Inflammatory macrophage treated with lipopolysaccharide for 1 hour (primary cell): ENCODE measurements at regions not wholly inside any gene's neighbourhood (a gene's known extent, or its start where the extent isn't known, plus 50 kb on each side); places are given as distances from the start of the nearest gene placed in this dataset.

Source experiments
- DNase-seq, 2 donors: peaks; one replicate each; pipeline ENCODE4 v3.0.0-alpha.2; 2020 to 2022

DNA sequence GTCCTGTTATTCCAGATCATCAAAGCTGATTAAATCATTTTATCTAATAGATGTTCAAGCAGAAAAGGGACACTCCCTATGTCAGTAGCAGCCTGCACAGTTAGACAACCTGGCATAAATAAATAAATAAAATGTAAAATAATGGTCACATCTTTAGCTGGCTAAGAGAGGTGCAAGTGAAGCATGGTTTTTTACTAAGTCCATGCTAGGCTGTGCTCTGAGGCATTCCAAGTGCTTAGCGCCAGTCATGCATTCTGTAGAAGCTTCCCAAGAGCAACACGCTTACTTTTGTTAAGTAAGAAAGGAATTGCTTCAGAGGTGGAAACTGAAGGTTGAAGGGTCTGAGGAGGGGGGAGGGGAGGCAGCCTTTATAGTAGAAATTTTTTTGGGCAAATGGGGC is 351.2 kb downstream of the CDH2 start:
- DNase-seq = no peak

DNA sequence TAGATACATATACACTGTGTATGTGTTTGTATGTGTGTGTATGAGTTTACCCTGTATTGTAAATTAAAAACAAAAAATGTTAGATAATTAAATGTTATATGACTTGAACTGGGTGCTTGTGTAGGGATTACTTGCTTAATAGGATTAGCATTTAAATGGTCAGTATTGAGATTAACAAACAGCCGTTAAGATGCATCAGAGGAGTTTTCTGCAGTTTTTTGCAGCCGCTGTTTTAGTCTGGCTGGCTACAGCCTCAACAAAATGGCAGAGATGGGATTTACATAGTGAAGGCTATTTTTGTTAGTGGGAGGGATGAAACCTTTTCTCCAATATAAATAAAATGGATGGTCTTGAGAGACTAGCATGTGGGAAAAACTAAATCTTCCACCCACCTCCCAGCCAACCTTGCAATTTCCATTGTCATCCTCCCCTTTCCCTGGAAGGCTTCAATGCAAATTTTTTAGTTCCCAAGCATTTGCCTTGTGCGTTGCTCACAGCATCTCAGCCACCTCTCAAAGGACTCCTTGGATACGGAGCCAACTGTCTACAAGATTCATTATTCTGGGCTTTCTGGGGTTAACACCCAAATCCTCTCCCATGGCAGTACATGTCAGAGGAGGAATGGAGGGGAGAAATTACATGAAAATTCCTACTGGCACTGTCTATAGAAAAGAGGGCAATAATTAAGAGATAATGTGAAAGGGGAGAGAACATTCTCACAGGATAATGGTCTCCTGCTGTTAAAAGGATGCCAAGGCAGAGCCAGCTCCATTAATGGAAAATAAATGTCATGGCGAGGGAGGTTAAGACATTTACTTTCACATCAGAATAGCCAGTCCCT is 351.9 kb downstream of the CDH2 start:
- DNase-seq = no peak

DNA sequence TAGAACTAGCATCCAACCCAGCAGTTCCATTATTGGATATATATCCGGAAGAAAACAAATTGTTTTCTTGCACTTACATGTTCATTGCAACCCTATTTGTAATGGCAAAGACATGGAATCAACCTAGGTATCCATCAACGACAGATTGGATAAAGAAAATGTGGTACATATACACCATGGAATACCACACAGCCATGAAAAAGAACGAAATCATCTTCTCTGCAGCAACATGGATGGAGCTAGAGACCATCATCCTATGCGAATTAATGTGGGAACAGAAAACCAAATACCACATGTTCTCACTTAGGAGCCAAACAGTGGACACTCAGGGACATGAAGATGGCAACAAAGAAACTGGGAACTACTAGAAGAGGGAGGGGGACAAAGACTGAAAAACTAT is 352.7 kb downstream of the CDH2 start:
- no peak for DNase-seq

DNA sequence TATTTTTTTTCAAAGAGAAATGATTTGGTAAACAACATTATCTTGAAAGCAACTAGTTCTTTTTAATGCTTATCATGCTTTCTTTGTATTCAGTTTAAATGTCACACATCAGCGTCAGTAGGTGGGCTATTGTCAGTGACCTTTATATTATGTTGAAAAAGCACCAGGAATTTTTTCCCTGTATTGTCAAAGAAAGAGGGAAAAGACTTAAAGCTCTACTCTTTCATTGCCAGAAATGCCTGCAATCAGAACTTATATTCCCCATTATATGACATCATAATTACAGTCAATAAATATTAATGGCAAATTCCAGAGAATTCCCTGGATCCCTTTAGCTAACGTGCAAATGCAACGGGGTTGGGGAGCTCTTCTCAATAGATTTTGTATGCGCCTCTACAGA is 353.9 kb downstream of the CDH2 start:
- no peak for DNase-seq

DNA sequence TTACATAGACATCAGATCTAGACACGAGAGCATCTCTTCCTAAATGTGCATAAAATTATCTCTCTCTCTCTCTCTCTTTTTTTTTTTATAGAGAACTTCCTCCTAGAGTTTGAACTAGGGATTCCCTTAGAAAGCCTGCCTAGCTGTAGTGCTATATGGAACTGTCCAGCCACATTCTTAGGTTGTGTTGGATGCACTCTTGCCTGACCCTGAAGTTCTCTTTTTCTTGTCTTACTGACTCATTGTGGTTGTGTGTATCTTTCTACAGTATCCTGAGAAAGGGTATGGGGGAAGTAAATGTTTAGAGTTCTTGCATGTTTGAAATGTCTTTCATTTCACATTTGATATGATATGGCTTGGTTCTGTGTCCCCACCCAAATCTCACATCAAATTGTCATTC is 368.2 kb downstream of the CDH2 start:
- DNase-seq = no peak

DNA sequence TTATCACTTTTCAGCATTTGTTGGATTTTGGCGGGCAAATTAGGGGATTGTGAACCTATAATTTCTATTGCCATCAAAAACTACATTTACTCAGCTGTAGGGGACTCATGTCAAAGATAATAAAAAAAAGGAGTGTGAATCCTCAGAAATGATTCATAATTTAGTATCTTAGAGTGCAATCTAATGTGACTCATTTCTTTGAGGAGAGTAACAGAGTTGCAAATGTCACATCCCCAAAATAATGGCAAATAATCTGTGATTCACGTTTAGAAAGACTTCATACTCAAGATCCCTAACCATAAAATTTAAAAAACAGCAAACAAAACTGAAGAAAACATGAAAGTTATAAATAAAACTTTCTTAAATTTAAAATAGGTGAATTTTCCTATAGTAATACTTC is 373.0 kb downstream of the CDH2 start:
- no peak for DNase-seq

DNA sequence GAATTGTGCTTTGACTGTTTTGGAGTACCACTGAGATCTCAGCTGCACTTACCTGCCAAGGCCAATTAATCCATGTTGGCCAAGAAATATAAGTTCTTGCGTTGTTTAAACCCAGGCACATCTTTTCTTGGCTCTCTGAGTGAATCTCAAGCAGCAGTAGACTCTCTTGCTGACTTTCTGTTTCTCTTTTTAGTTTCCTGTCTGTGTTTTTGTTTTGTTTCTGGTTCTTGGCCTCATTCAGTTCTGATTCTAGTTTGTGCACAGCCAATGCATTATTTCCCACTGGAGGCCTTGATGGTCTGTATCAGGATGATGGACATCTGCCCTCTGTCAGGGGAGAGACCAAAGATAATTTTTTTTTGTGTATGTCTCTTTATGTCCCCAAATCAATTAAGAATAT is 379.4 kb downstream of the CDH2 start:
- no peak for DNase-seq

DNA sequence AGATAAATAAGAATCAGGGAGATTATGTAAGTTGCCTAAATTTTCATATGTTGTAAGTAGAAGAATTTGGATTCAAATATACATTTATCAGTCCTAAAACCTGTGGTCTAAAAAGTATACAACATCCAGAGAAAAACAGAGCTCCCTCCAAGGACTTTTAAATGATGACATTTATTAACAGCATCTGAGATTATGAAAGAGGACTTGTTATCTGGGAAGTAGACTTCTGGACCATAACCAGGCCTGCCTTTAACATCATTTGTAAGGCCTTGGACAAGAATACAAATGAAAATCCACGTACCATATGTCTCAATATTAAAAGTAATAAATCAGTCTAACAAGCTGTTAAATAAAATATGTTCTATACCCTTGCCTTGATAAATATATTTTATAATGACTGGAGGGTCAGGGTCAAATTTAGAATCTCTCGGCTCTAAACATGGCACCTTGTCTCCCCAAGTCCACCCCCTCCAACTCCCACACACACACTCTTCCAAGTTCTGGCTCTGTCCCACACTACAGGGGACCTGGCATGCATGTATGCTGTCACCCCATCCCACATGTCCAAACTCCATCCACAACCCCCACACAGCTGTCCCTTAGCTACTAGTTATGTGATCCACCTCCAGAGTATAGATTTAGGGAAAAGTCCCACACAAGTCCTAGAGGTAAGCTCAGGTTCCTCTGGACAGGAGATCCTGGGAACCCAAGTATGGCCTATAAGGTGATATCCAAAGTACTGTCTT is 382.6 kb downstream of the CDH2 start:
- DNase-seq = no peak

DNA sequence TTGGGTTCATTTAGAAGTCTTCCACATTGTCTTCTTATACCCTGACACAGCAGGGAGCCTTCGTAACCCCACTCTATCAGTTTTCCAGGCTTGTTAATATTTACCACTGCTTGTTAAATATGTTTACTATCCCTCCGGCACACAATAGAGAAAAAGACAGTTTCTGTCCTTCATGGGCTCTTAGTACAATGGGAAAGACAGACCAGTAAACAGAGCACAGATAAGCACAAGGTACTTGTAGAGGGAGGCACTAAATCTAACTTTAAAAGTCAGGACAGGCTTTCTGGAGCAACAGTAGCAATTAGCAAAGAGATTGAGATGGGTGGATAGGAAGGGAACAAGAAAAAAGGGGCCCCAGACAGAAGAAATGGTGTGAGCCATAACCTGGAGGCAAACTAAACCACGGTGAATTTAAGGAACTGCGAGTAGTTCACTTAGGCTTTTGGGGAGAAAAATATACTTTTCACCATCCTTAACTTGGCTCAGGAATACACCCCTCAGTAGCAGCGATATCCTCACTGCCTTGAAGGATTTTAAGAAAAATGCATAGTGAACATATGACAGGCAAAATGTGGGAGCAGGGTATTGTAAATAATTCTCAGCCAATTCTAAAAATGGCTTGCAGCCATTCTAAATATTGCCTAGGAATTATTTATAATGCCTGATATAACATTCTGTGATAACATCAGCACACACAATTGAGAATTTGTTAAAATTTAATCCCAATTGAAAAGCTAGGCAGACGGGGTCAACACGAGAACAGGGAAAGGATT is 383.7 kb downstream of the CDH2 start:
- no peak for DNase-seq

DNA sequence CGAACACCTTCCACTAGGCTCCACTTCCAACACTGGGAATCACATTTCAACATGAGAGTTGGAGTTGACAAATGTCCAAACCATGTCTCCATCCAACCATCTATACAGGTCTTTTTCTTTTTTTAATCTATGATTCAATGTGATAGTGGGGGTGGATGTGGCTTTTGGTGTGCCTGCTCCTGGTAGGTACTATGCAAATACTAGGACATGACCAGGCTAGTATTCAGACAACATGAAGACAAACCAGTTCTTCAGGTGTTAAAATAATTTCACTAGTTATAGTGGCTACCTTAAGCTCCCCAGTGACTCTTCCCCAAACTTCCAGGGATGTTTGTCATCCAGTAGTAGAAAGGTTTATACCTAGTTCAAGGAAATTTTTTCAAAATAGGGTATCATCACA is 387.5 kb downstream of the CDH2 start:
- DNase-seq = no peak

DNA sequence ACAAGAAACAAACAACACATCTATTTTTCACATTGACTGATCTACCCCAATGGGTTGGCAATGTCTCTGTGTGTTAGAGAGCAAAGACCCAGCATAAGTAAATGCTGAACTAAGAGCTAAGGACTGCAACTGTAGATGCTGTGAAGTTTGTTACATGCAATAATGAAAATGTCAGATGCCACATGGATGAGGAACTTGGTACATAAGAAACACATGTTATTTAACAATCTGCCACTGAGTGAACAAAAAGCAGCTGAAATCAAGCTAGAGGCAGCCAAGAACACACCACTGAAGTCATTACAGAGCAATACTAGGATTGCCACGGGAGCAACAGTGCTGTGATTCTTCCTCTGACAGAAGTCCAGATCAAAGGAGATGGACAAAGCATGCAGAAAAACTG is 389.4 kb downstream of the CDH2 start:
- DNase-seq = no peak

DNA sequence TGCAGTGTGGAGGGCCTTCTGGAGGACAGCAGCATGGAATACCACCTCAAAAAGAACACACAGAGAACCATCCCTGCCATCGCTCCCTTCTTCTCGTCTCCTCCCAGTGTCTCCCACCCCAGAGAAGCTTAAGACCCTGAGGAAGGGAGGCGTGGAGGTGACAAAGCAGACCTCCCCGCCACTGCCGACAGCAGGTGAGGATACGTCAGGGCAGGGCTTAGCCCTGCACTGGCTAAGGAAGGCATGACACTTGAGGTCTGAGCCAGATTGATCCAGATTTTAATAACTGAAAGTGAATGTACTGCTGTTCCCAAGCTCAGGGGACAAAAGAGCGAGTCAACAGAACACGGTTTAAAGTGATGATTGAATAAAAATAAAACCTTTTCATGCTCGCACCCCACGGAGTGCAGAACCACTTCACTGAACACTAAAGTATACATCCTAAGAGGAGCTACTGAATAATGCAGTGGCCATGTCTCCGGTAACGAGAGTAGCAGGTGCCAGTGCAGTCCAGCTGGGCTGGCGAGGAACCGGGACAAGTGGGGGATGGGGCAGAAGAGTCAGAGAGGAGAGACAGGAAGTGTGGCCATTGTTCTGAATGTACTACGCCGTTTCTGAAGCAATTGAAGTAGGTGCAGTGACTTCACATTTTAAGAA is 391.0 kb downstream of the CDH2 start:
- DNase-seq = no peak

DNA sequence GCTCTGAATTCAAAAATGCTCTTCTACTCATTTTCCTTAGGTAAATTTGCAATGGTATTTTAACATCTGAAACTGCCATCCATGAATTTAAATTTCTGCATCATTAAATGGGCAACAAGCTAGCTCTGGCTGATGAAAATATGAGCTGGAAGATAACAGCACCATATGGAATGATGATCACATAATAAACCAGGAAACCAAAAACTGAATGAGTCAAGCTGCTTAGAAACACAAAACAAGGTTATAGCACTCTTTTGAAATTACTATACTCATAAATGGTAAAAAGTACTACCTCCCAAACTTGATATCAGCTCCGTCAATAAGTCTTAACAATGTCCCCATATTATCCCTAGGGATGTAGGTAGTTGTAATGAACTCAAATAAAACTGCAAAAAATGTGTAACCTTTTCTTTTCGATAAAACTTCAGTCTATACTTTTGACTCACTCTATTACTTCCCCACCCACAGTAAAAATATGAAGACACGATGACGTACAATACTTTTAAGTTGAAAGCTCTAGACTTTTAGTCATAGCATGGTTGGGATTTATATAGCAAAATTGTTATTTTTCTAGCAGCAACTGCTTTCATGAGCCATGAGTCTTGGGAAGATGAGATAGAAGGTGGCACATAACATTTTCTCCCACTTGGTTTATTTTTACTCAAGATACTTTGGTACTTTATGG is 396.7 kb downstream of the CDH2 start:
- DNase-seq = no peak

DNA sequence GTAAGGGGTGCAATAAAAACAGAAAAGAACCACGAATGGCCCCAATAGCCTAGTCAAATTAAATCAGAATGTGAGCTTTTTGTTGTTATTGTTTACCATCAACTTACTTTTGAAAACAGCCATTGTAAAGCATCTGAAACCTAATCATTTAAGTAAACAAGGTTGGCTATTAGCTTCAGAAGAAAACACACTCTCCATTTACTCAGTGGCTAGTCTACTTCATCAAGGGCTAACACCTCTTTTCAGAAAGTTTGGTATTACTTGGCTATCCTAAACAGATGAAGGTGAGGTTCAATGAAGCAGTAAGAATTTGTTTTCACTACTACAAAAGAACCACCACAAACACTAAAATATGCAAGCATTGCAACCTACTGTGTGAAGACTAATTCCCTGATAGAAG is 398.0 kb downstream of the CDH2 start:
- DNase-seq = no peak

DNA sequence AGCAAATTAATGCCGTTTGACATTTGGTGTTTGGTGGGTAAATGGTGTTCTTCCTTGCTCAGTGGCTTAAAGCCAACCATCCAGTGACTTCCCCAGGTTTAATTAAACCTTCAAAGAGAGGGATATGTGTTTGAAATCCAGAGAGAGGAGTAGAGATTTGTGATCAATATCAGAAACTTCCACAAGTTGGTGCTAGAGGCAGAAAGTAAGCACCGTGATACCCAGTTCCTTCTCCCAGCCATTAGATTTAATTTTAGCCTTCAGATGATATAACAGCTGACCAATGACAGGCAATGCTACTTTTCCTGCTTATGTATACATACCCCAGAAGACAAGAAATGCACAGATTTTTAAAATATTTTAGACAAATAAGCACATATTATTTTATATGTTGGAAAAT is 398.5 kb downstream of the CDH2 start:
- no peak for DNase-seq

DNA sequence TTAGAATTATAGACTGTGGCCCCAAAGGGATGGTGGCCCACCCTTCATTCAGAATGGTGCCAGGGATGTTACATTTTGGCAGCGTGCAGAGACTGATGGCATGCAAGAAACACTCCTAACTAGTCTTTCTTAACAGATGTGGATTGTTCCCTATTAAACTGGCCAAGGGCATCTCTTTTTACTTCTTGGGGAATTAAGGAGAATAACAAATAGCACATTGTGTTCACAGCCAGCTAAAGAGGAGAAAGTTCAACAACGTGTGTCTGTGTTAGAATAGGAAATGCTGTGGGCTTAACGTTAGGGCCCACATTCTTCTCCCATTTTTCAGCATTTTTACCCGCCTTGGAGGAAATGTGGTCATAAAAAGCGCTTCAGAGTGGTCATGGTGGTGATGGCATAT is 404.8 kb downstream of the CDH2 start:
- DNase-seq = no peak

DNA sequence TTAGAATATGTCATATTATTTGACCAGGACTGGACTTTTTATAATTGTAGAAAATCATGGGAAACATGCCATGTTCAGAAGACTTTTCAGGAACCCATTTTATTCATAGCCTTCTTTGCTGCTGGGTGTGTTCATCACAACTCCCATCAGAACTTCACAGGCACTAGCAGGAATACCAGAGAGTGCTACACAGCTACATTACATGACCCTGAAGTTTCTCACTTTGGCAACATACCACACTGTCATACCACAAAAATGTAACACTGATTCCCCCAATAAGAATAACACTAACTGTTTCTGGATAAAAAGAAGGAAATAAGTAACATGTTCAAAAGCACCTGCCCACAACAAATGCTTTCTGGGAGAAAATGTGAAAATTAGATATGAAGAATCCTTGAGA is 405.4 kb downstream of the CDH2 start:
- no peak for DNase-seq

DNA sequence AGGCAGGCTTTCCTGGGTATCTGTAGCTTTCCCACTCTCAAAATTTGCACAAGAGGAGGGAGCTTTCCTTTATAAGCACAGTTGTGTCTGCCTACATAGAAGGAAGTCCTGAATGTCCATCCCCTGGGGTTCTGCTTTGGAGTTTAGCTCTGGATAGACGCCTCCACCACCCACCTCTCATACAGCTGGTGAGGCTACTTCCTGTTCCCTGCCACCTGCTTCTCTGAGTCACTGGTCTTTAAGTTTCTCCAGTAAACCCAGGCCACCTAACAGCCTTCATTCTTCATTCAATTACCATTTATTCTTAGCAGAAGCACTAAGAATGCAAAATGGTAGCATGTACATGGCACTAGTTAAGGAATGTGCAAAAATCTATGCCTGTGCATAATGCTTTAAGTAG is 407.8 kb downstream of the CDH2 start:
- no peak for DNase-seq

DNA sequence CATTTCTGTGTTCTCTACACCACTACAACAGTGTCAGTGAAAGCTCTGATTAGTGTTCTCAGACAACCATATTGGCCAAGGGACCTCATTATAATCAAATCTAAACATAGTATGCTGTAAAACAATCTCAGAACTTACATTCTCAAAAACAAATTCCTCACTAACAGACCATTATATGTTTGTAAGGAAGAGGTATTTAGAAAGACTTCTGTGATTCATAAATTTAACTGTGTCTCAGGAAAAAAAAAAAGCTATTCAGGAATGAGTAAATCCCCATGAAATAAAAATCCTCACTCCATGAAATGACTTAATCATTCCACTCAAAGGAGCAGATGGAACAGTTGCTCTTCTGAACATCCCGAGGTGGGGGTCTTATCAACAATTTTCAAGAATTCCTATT is 413.0 kb downstream of the CDH2 start:
- DNase-seq = no peak

DNA sequence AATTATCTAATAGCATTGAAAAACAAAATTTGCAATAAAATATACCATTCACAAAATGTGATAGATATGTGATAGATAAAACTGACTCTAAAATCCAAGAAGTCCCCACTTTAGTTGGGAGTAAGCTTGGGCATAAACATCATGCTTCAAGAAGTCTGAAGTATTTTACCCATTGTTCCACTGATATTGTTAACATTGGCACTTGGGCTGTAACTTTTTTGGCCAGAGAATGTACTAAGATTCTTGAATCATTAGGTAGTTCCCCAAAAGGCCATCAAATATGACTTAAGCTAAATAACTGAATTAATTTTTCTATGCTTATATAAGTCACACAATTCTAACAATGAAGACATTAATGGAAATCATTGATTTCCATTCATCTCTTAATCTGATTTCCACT is 413.6 kb downstream of the CDH2 start:
- DNase-seq = no peak

DNA sequence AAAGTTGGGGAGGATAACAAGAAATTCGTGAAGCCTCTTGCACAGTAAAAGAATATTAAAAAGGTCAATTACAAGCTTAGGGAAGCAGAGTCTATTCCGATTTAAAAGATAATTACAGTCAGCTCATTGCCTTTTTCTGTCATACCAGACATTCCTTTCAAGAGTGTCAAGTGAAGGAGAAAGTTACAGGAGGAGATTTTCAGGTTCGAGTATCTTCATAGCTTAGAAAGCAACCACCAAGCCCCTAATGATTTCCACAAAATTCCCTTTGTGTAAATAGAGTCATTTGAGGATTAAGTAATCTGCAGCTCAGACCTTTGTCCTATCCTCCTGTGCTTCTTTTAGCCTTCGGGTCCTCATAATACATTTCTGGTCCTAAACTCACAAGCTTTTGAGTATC is 414.9 kb downstream of the CDH2 start:
- no peak for DNase-seq

DNA sequence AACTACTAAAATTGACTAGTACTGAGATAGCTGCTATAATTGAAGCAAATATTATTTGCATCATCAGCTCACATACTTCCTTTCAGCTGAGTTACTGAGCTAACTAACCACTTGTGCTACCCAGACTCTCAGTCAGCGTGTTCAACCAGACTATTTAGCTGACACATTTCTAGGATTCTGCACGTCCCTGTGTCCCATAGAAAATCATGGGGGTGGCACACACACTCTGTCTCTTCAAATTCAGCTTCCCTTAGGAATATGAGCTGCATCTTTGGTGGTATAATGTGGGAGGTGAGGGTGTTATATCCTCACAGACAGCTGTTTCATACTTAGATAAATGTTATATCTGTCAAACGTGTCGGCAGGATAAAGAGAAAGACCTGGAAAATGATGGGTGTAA is 424.0 kb downstream of the CDH2 start:
- DNase-seq = no peak

DNA sequence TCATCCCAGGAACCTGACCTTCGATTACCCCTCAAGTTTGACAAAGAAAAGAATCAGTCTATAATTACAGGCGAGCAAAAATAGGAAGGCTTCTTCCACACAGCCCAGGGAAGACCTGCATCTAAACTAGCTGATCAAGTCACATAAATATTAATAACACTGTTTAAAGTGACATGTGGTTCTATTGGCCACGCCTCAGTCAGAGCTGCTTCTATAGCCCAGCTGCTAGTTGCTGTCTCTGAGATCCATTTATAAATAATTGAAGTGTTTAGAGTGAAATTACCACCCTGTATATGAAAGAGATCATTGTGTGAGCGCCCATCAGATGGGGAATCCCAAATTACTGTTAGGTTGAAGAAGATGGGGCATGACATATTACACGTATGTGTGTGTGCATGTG is 426.0 kb downstream of the CDH2 start:
- DNase-seq = no peak
